Endothelial cell of hepatic sinusoid (primary cell): ENCODE measurements at regions not wholly inside any gene's neighbourhood (a gene's known extent, or its start where the extent isn't known, plus 50 kb on each side); places are given as distances from the start of the nearest gene placed in this dataset.

Source experiments
- in situ Hi-C: cut with HindIII; loops from 2 replicates; pipeline ENCODE4 v1.10.0; 2017; ENCODE audit warnings: low sequenced_read_pairs

DNA sequence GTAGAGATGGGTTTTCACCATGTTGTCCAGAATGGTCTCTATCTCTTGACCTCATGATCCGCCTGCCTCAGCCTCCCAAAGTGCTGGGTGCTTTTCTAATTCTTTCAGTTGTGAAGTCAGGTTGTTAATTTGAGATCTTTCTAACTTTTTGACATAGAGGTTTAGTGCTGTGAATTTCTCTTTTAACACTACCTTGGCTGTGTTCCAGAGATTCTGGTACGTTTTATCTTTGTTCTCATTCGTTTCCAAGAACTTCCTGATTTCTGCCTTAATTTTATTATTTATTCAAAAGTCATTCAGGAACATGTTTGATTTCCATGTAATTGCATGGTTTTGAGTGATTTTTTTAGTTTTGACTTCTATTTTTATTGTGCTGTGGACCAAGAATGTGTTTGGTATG, 63.5 kb upstream of the CCDC54 start:
- in situ Hi-C loops: no loop called here

DNA sequence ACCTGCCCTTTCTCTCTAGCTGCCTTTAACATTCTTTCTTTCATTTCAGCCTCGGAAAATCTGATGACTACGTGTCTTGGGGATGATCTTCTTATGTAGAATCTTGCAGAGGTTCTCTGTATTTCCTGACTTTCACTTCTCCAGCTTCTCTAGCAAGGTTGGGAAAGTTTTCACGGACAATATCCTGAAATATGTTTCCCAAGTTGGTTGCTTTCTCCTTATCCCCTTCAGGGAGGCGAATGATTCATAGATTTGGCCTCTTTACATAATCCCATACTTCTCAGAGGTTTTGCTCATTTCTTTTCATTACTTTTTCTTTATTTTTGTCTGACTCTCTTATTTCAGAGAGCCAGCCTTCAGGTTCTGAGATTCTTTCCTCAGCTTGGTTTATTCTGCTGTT, 62.1 kb upstream of the CCDC54 start:
- in situ Hi-C loops: no loop called here

DNA sequence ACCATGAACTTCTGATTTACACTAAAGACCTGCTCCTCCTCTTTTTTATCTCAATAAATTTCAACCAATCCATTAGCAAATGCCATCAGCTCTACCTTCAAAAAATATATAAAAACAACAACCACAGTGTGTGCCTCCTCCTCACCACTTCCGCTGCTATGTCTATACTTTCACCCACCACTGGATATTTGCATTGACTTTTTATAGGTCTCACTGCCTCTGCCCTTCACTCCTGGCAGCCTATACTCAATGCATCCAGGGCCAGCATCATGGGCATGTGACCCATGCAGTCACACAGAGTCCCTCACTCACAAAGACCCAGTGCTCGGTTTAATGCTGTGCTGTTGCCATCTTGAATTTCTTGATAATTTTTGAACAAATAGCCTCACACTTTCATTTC, 53.5 kb upstream of the CCDC54 start:
- in situ Hi-C loops: loop anchor here (5.0 kb wide), 1 partner anchor 66 kb away; no protein-coding TSS in a partner anchor

GRCh38 chr3:107325446-107325845, 51.8 kb upstream of the CCDC54 start:
- in situ Hi-C loops: no loop called here
